ENCODE measurements at regions not wholly inside any gene's neighbourhood (a gene's known extent, or its start where the extent isn't known, plus 50 kb on each side); places are given as distances from the start of the nearest gene placed in this dataset.

- TF ChIP-seq PATZ1 (CRISPR knock-in tag; IDR thresholded peaks at IDR 0.05) (0 out of 2 replicates have a peak, but pooled peaks have one; percentile 25), FOXP4 (CRISPR knock-in tag; IDR thresholded peaks at IDR 0.05) (0 out of 2 replicates have a peak, but pooled peaks have one; percentile 16), RARG (CRISPR knock-in tag; IDR thresholded peaks at IDR 0.05; ENCODE audit: low read depth) (no peak), SNAPC5 (CRISPR knock-in tag; IDR thresholded peaks at IDR 0.05; ENCODE audit: borderline replicate concordance) (no peak), HMG20B (CRISPR knock-in tag; conservative IDR thresholded peaks at IDR 0.05) (no peak), SAP130 (CRISPR knock-in tag; IDR thresholded peaks at IDR 0.05; ENCODE audit: low read depth) (0 out of 2 replicates have a peak, but pooled peaks have one; percentile 5), FIP1L1 (IDR thresholded peaks at IDR 0.05; ENCODE audit: borderline replicate concordance, insufficient read depth, low read depth, low read length) (no peak), GATAD2A (CRISPR knock-in tag; IDR thresholded peaks at IDR 0.05) (0 out of 2 replicates have a peak, but pooled peaks have one; percentile 4)
Measured at GRCh38 chr11:129321076-129321475, 54.6 kb upstream of the BARX2 start (continued).

GRCh38 chr11:129320494-129320893 is 55.2 kb upstream of the BARX2 start:
- Histone ChIP-seq H2AFZ (ENCODE audit: low read length) (no peak overlapping the region), H3K4me2 (ENCODE audit: low read depth, low read length) (peak overlapping the region; percentile 46), H3K9ac (ENCODE audit: insufficient read depth, low read depth, low read length) (no peak overlapping the region), H4K20me1 (ENCODE audit: insufficient read depth, low read length) (no peaks in the 10 kb centered on the region), H3K4me3 (replicated peaks in 1 of 3; ENCODE audit: insufficient read depth in 1 of 3, low read depth in 2 of 3, low read length in 3 of 3) (no peak overlapping the region), H3K4me1 (ENCODE audit: insufficient read depth, low read length) (peaks cover 89% of the 10 kb centered on the region), H3K36me3 (replicated peaks in 1 of 2; ENCODE audit: control insufficient read depth in 1 of 2, insufficient read depth in 2 of 2, low read length in 2 of 2) (no peaks in the 10 kb centered on the region), H3K9me3 (ENCODE audit: low read length) (no peaks in the 10 kb centered on the region), H3K79me2 (ENCODE audit: insufficient read depth, low read length) (no peaks in the 10 kb centered on the region), H3K27me3 (ENCODE audit: control insufficient read depth in 1 of 2, insufficient read depth in 2 of 2, low read length in 2 of 2) (no peaks in the 10 kb centered on the region), H3K27ac (ENCODE audit: extremely low read length, insufficient read depth, low read length) (no peak overlapping the region)
- FAIRE-seq (no peak), ATAC-seq (no peak), DNase-seq (ENCODE audit: low spot score) (peak; percentile 36)
- in situ Hi-C loops (cut with HindIII; ENCODE audit: extremely low pct_ligation_motif_present, low pct_unique_long_range_greater_than_20kb), result loop anchor here (5.0 to 10.0 kb wide), 2 partner anchors 33 to 436 kb away; no protein-coding TSS in a partner anchor
- CTCF ChIA-PET (ENCODE audit: low intra/inter-chr PET ratio, low total read pairs), result no interaction called here
- 4% methylated on average over 6 of the region's 6 CpGs for whole genome bisulfite sequencing (ENCODE audit: low lambda C conversion rate)
- intact Hi-C loops (cut with micrococcal nuclease; ENCODE audit: unreplicated experiment), result no loop called here
- BruUV-seq (replicated peaks), result no TSS peak
- POLR2A ChIA-PET, result no interaction called here
- 0 out of 2 replicates have a peak, but pooled peaks have one; percentile 29 for TF ChIP-seq RXRB (CRISPR knock-in tag; IDR thresholded peaks at IDR 0.05; ENCODE audit: borderline replicate concordance)
- TF ChIP-seq RBFOX2 (IDR thresholded peaks at IDR 0.05; ENCODE audit: low read depth, low read length), result 0 out of 2 replicates have a peak, but pooled peaks have one; percentile 9
- TF ChIP-seq SOX6 (IDR thresholded peaks at IDR 0.05), result no peak
- TF ChIP-seq SOX6 (CRISPR knock-in tag; IDR thresholded peaks at IDR 0.05), result 0 out of 2 replicates have a peak, but pooled peaks have one; percentile 23
- no peak for TF ChIP-seq MXD3 (CRISPR knock-in tag; IDR thresholded peaks at IDR 0.05)
- TF ChIP-seq ARID5B (CRISPR knock-in tag; IDR thresholded peaks at IDR 0.05), result peak; percentile 23; the same call in 1 of the 2 replicates

Measured in HepG2 (cell line).